HG02884 (cell line): ENCODE measurements at regions not wholly inside any gene's neighbourhood (a gene's known extent, or its start where the extent isn't known, plus 50 kb on each side); places are given as distances from the start of the nearest gene placed in this dataset.

Source experiments
- ATAC-seq: cut with Tn5 transposase; IDR thresholded peaks from one replicate; pipeline ENCODE4 v1.9.1; 2021; ENCODE audit warnings: mild to moderate bottlenecking, moderate library complexity; ENCODE audit not compliant: unreplicated experiment

DNA sequence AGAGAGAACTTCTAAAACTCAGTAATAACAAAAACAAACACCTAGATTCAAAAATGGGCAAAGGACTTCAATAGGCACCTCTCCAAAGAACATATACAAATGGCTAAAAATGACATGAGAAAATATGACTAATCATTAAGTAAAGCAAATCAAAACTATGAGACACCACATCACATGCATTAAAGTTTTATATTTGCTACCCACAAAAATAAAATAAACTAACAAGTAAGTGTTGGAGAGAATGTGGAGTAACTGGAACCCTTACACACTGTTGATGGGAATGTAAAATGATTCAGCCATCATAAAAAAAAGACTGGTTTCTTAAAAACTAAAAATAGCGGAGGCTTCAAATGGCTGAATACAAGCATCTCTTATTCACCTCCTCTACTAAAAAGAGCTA is 262.1 kb upstream of the PKN2 start:
- ATAC-seq: no peak

DNA sequence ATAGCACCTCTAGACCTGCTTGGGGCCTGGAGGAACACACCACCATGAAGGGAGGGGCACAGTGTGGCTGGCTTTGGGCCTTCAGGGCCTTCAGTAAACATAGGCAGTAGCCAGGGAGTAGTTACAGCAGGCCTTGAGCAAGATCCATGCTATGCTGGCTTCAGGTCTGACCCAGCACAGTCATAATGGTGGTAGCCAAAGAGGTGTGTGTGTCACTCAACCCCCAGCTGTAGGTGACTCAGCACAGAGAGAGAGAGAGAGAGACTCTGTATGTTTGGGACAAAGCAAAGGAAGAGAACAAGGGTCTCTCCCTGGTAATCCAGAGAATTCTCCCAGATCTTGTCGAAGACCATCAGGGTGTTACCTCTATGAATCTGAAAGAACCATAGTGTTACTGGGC is 250.5 kb upstream of the PKN2 start:
- no peak for ATAC-seq

GRCh38 chr1:88434836-88435235 is 249.2 kb upstream of the PKN2 start:
- no peak for ATAC-seq

DNA sequence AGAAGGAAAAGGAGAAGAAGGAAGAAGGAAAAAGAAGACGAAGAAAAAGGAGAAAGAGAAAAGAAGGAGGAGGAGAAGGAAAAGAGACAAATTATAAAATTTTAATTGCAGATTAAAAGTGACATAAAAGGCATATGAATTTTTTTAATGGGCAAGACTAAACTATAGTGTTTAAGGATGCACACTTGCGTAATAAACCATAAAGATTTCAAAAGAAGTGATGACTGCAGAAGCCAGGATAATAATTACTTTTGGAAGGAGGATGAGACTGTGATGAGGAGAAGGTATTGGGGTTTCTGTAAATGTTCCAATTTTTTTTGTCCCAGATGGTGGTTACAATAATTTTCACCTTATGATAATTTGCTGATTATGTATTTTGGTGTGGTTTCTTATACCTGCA is 243.1 kb upstream of the PKN2 start:
- no peak for ATAC-seq

DNA sequence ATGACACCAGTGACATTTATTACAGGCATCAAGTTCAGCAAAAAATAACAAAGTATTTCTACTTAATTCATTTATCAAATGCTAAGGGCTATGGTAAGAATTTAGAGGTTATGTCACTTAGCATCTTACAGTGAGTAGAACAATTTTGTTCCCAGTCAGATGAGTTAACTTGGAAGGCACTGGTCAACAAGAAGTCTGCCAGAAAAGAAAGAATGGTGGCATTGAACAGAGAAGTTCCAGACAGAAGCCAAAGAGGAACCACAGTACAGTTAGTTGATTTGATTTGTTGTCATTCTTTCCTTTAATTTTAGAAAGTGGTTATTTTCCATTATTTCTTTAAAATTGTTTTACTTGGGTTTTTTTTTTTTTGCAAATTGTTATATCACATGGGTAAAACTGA is 232.2 kb upstream of the PKN2 start:
- no peak for ATAC-seq

DNA sequence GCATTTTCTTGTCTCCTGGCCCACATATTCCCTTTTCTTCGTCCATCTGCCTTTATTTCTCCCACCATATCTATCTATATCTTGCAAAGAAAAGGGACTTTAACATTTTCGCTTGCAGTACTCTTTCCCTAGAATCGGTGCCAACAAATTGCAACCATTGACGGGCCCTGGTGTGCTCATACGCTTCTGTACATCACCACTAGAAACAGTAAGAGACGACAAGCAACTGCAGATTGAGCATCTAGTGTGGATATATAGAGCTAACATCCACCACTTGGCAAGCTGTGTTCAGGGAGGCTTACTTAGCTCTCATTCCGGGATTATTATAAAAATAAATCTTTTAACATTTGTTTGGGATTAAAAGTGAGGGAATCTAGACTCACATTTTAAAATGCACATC is 230.8 kb upstream of the PKN2 start:
- no peak for ATAC-seq

DNA sequence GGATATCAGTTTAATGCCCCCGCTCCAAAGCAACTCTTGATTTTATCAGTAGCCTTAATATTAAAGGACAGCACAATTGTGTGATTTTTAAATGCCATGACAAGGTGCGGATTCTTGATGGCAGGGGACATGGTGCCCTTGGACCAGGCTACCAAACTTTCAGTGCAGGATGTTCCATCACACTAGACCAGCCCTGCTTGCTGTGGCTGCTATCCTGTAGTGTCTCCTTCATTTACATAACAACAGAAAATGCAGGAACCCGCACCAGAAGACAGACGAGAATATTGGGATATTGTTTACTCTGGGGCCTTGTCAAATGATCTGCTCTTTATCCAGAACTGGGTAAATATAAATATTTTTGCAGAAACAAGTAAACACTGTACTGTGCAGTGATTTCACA is 229.3 kb upstream of the PKN2 start:
- no peak for ATAC-seq

- no peak for ATAC-seq
Observed at GRCh38 chr1:88455621-88456256, 228.3 kb upstream of the PKN2 start.

DNA sequence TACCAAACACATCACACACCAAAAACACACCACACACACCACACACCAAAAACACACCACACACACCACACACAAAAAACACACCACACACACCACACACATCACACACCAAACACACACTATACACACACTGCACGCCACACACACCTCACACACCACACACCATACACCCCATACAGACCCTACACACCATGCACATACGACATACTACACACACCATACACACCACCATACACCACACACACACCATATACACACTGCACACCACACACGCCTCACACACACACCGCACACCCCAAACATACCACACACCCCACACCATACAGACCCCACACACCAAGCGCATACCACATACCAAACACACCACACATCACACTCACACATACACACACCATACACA is 226.9 kb upstream of the PKN2 start:
- no peak for ATAC-seq

DNA sequence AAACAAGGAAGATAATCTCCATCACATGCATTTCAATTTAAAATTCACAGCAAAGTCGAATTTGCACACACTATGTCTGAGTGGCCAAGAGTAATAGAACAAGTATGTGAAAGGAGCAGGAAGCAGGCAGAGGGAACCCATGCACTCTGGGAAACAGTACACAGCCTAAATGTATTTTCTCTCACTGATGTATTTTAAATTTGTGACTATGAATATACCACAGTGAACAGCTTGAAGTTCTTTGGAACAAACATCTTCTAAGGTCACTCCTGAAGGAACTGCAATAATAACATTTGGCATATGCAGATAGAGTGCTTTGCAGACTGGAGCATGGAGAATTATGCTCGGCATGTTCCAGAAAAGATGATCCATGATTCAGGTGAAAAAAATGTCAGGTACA is 223.1 kb upstream of the PKN2 start:
- ATAC-seq: no peak

- ATAC-seq: no peak
Observed at GRCh38 chr1:88462096-88462487, 222.0 kb upstream of the PKN2 start.

- ATAC-seq: no peak
Observed at GRCh38 chr1:88462488-88463261, 221.4 kb upstream of the PKN2 start.

DNA sequence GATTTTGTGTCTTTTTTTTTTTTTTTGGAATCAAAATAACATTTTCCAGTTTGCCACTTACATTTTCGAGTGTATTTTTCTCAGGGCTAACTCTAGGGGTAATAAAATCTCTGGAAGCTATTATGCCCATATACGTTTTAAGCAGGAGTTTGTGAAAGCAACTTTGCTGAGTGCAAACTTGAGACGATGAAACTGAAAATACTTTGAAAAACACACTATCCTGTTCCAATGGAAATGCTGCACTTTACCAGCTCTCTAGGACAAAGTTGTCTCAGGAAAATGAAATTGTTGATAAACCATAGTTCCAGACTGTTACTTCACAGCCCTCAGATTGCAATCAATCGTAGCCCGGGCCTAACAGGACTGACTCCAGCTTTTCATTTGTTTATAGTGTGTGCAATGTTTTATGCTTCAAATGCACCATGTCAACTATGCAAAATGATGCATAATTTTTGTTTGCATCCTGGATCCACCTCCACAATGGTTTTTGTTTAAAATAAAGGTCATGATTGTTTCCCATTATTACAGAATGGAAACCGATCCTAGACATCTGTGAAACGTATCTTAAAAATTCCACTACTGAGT is 220.6 kb upstream of the PKN2 start:
- no peak for ATAC-seq

DNA sequence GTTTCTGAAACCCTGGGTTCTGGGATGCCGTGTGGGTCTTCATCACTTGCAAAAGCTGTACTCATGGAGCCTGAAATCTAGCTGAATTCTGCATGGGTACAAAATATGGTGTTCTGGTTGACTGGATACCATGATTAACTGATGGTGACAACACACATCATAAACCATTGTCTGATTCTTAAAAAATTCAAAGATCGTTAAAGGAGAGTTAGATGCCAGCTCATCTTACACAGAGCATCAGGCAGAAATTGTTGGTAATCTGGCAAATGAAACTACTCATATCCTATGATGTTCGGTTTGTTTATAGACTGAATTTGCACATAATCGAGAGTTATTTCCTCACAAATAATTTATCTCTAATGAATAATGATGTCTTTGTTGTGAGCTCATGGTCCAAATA is 218.1 kb upstream of the PKN2 start:
- ATAC-seq: no peak

DNA sequence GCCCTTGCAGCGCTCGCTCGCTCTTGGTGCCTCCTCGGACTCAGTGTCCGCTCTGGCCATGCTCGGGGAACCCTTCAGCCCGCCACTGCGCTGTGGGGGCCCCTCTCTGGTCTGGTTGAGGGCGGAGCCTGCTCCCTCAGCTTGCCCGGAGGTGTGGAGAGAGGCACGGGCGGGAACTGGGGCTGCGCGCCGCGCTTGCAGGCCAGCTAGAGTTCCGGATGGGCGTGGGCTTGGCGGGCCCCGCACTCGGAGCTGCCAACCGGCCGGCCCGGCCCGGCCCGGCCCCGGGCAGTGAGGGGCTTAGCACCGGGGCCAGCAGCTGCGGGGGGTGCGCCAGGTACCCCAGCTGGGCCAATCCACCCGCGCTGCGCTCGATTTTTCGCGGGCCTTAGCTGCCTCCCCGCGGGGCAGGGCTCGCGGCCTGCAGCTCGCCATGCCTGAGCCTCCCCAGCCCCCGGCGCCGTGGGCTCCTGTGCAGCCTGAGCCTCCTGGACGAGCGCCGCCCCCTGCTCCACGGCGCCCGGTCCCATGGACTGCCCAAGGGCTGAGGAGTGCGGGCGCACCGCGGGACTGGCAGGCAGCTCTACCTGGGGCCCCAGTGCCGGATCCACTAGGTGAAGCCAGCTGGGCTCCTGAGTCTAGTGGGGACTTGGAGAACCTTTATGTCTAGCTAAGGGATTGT is 217.0 kb upstream of the PKN2 start:
- ATAC-seq: no peak

- ATAC-seq: no peak
Observed at GRCh38 chr1:88472298-88472697, 211.8 kb upstream of the PKN2 start.

DNA sequence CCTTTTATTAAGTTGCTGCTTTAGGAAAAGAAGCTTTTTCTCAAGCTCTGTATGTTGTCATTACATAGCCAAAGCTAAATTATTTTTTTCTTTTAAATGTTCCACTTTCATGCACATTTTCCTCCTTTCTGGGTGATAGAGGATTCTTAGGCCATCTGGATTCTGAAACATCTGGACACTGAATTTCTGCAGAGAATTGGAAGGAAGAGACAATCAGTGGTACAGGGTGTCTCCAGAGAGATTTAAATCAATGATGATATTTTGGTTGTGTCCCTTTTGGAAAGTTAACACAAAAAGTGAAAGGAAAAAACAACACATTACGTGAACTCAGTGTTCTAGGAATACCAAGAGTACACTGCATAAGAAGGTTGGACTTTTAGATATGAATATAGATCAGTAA is 211.4 kb upstream of the PKN2 start:
- ATAC-seq: no peak

DNA sequence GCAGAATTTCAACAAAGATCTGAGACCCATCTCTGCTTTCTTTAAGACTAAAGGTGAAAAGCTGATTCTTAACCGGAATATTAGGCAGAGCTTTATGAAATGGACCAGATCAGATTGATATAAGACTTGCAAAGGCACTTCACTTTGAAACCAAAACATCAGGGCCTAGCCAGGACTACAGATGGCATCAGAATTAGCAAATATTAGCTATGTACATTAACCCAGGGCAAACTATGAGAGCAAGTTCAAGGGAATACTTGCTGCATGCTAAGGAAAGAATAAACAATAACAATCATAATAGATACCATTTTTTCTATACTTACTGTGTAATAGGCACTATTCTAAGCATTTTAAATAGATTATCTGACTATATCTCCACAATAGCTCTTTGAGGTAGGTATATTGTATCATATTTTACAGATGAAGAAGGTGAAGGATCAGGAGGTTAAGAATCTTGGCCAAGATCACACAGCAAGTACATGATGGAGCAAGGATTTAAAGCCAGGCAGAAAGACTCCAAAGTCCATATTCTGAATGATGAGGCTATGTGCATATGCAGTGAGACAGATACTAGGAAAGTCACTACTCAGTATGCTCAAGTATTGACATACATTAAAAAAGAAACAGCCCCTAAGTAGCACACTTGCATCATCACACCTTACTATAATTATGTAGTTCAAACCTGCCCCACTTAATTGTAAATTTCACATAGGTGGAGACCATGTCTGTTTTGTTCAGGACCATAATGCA is 209.3 kb upstream of the PKN2 start:
- no peak for ATAC-seq

DNA sequence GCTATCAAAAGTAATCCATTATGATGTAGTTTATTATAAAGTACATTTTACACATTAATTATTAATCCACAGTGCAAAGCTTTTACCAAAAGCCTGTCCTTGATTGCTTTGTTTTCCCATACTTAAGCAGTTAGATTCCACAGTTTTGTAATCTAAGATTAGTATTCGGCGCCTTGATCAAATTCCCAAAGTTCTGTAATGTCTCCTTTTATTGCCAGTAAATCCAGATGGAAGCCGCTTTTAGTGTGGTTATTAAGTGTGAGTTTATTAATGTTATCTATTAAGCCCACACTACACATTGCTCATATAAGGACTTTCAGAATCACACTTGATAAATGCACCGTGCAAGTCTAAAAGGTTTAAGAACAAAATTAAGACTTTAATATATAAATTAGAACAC is 199.2 kb upstream of the PKN2 start:
- ATAC-seq: no peak

GRCh38 chr1:88488237-88488636 is 195.8 kb upstream of the PKN2 start:
- ATAC-seq: no peak

DNA sequence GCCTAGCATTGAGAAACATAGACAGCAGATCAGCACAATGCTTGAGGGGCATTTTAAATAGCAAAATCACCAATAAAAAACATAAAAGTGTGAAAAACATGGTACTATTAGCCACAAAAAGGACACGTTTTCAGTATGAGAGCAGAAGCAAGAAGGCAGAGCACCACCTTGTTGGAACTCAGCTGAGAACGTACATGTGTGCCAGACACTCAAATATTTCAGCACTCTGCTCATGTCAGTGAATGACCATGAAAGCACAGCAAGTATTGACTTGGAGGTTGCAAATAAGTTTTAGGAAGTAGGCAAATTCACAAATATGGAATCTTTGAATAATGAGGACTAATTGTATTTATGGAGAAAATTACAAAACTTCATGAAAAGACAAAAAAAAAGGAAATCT is 193.4 kb upstream of the PKN2 start:
- ATAC-seq: no peak
